ENCODE measurements at regions not wholly inside any gene's neighbourhood (a gene's known extent, or its start where the extent isn't known, plus 50 kb on each side); places are given as distances from the start of the nearest gene placed in this dataset.
"Not testable (repeated sequence)": the region's sequence is repeated elsewhere in the genome, so short reads cannot be mapped to it uniquely, and the experiment has no call there.

DNA sequence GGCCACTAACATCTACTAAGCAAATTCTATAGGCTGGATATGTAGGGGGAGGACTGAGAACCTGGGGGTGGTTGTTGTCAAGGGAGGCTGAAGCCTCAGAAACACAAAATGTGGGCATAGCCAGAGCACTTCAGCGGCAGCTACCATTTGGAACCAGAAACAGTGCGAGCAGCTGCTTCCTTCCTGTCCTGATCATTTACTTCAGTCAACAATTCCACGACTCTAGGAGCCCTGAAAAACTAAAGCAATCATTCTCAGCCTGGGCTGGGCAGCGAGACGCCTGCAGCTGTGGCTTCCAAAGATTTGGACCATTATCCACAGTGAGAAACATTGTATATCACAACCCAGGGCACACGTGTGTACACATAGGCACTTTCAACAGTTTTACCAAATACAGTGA is 93.9 kb upstream of the WSCD1 start:
- no peaks in the 10 kb centered on the region for H3K9me3 ChIP-seq
- no peak overlapping the region for H3K4me3 ChIP-seq (ENCODE audit: low read depth, low read length)
- H3K27me3 ChIP-seq = no peaks in the 10 kb centered on the region
- no peak for DNase-seq
- no peaks in the 10 kb centered on the region for H3K36me3 ChIP-seq
- H3K4me1 ChIP-seq = no peaks in the 10 kb centered on the region
- TF ChIP-seq, protein P1, sequence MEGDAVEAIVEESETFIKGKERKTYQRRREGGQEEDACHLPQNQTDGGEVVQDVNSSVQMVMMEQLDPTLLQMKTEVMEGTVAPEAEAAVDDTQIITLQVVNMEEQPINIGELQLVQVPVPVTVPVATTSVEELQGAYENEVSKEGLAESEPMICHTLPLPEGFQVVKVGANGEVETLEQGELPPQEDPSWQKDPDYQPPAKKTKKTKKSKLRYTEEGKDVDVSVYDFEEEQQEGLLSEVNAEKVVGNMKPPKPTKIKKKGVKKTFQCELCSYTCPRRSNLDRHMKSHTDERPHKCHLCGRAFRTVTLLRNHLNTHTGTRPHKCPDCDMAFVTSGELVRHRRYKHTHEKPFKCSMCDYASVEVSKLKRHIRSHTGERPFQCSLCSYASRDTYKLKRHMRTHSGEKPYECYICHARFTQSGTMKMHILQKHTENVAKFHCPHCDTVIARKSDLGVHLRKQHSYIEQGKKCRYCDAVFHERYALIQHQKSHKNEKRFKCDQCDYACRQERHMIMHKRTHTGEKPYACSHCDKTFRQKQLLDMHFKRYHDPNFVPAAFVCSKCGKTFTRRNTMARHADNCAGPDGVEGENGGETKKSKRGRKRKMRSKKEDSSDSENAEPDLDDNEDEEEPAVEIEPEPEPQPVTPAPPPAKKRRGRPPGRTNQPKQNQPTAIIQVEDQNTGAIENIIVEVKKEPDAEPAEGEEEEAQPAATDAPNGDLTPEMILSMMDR (IDR thresholded peaks at IDR 0.05; ENCODE audit: low read depth, low read length) = no peak

DNA sequence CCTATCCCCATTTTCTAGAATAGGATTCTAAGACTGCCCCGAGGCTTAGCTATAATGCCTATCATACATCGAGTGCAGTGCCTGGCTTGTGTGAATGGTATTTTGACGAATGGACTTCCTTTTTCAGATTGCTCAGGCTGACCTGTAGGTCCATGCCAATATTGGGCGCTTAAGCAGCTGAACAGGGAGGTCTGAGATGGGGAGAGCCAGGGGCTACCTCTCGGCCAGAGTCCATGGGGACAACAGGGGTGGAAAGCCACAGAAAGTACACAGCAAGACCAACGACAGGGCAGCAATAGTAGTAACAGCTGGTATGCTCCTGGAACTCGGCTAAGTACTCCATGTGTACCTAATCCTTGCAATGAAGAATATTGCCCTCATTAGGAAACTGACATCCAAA is 91.7 kb upstream of the WSCD1 start:
- DNase-seq = no peak
- H3K36me3 ChIP-seq = no peaks in the 10 kb centered on the region
- TF ChIP-seq, protein P1 (IDR thresholded peaks at IDR 0.05; ENCODE audit: low read depth, low read length) = no peak
- no peaks in the 10 kb centered on the region for H3K27me3 ChIP-seq
- no peak overlapping the region for H3K4me3 ChIP-seq (ENCODE audit: low read depth, low read length)
- no peaks in the 10 kb centered on the region for H3K9me3 ChIP-seq
- no peaks in the 10 kb centered on the region for H3K4me1 ChIP-seq

GRCh38 chr17:5980941-5981340 is 89.2 kb upstream of the WSCD1 start:
- Histone ChIP-seq H3K4me3 (ENCODE audit: low read depth, low read length) (no peak overlapping the region), H3K36me3 (no peaks in the 10 kb centered on the region), H3K27me3 (no peaks in the 10 kb centered on the region), H3K9me3 (no peaks in the 10 kb centered on the region), H3K4me1 (no peaks in the 10 kb centered on the region)
- no peak for DNase-seq
- TF ChIP-seq, protein P1 (IDR thresholded peaks at IDR 0.05; ENCODE audit: low read depth, low read length) = no peak

GRCh38 chr17:5986644-5987043 is 83.5 kb upstream of the WSCD1 start:
- Histone ChIP-seq H3K4me3 (ENCODE audit: low read depth, low read length) (no peak overlapping the region), H3K4me1 (no peaks in the 10 kb centered on the region), H3K36me3 (no peaks in the 10 kb centered on the region), H3K9me3 (no peaks in the 10 kb centered on the region), H3K27me3 (no peaks in the 10 kb centered on the region)
- no peak for DNase-seq
- TF ChIP-seq, protein P1 (IDR thresholded peaks at IDR 0.05; ENCODE audit: low read depth, low read length) = no peak

GRCh38 chr17:6000426-6000825 is 69.8 kb upstream of the WSCD1 start:
- TF ChIP-seq, protein P1 (IDR thresholded peaks at IDR 0.05; ENCODE audit: low read depth, low read length) = no peak
- Histone ChIP-seq H3K36me3 (no peaks in the 10 kb centered on the region), H3K9me3 (no peaks in the 10 kb centered on the region), H3K4me3 (ENCODE audit: low read depth, low read length) (no peak overlapping the region), H3K27me3 (no peaks in the 10 kb centered on the region), H3K4me1 (no peaks in the 10 kb centered on the region)
- DNase-seq = no peak

- not testable (repeated sequence) for H3K9me3 ChIP-seq; H3K4me1 ChIP-seq; H3K27me3 ChIP-seq; DNase-seq; H3K36me3 ChIP-seq; H3K4me3 ChIP-seq (ENCODE audit: low read depth, low read length)
Measured at GRCh38 chr17:6003221-6003620, 67.0 kb upstream of the WSCD1 start.

DNA sequence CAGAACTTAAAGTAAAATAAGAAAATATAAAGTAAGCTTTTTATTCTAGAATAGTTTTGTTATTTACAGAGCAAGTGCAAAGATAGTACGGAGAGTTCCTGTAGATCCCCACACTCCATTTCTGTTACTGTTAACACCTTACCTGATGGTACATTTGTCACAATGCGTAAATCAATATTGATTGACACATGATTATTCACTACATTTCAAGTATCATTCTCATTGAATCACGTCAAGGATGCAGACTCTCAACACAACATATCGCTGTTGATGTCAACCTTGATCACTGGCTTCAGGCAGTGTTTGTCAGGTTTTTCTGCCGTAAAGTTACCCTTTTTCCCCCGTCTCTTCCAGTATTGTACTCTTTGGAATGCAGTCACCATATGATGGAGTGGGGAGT is 64.2 kb upstream of the WSCD1 start:
- Histone ChIP-seq H3K27me3 (no peaks in the 10 kb centered on the region), H3K9me3 (no peaks in the 10 kb centered on the region), H3K4me3 (ENCODE audit: low read depth, low read length) (no peak overlapping the region), H3K36me3 (no peaks in the 10 kb centered on the region), H3K4me1 (no peaks in the 10 kb centered on the region)
- TF ChIP-seq, protein P1 (IDR thresholded peaks at IDR 0.05; ENCODE audit: low read depth, low read length) = no peak
- no peak for DNase-seq
